Superior temporal gyrus (tissue), 1 donor: ENCODE measurements at regions not wholly inside any gene's neighbourhood (a gene's known extent, or its start where the extent isn't known, plus 50 kb on each side); places are given as distances from the start of the nearest gene placed in this dataset.

Experiments used
- DNase-seq: peaks from one replicate; pipeline ENCODE4 v3.0.0-alpha.2; 2016; ENCODE audit errors: extremely low spot score

- DNase-seq: peak; percentile 72
These were observed 249.9 kb downstream of the DAD1 start for GRCh38 chr14:22338917-22339715.

DNA sequence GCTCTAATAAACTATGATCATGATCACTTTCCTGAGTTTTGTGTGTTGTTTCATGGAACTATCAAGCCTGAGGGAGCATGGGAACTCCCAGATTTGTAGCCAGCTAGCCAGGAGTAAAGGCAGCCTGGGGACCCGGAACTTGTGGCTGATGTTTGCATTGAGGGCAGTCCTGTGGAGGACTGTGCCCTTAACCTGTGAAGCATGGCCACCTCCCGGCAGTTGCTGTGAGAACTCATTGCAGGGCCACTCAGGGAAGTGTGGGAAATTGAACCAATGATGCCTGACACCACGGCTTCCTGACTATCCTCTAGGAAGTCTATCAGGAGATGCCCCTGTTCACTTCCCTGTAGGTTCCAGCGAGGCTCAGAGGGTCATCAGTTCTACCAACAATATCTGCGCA lies 250.6 kb downstream of the DAD1 start:
- DNase-seq: no peak

DNA sequence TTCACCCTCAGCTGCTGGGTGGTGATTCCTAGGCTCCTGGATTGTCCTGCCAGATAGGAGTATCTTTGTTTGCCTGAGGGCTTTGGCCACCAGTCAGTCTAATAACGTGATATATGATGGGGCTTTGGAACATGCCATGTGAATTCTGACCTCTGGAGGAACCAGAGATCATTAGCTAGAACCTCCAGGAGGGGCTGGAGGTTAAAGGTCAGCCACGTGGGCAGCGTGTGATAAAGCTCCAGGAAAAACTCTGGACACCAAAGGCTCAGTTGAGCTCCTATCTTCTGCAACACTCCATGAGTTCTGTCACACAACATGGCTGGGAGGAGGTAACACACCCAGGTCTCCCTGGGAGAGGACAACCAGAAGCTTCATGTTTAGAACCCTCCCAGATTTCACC lies 251.1 kb downstream of the DAD1 start:
- no peak for DNase-seq

- no peak for DNase-seq
These were observed 251.5 kb downstream of the DAD1 start for GRCh38 chr14:22337521-22337920.

- DNase-seq: no peak
These were observed 253.0 kb downstream of the DAD1 start for GRCh38 chr14:22336031-22336430.

DNA sequence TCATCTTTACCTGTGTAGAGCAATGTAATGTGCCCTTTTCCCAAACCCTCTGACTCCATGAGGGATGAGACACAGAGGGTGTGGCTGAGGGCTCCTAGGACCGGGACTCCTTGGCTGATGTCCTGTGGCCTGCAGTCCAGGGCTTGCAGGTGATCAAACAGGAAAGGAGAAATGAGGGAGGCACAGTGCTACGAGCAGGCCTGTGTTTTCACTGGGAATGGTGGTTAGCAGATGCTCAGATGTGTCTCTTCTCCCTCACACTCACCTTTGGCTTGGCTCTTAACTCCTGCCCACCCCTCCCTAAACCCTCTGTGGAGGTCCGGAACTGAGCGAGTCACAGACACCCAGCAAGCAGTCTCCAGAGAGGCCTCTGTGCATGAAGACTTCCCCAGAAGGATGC lies 254.4 kb downstream of the DAD1 start:
- DNase-seq: no peak

- no peak for DNase-seq
These were observed 254.8 kb downstream of the DAD1 start for GRCh38 chr14:22334275-22334577.

GRCh38 chr14:22333422-22334274 lies 255.4 kb downstream of the DAD1 start:
- DNase-seq: peak; percentile 84

DNA sequence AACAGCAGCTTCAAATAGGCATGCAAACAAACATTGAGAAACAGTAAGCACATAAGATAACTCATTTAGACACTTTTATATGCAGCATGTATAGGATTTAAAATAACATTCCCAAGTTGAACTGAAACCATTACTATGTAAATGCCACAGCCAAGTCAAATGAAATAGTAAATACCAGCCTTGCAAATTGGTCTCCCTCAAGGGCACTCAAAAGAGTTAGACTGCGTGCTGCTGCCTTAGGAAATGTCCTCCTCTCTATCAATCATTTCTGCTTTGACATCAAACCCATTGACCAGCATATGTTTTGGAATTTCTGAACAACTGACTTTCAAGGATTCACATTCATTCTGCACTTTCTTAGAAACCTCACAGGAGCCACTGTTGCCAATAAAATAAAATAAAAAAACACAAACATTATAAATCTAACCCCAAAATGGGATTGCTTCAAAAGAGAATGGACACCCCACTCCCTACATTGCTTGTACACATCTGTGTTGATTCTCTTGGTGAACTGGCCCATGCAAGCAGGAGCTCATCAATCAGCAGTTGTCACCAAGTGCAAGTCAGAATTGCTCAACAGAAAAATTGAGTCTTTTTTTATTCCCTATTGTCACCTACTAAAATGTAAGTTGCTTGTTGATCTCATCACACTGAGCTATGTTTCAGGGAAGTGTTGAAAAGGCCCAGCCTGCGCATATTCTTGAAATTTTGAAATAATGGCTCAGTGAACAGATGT lies 256.2 kb downstream of the DAD1 start:
- no peak for DNase-seq

DNA sequence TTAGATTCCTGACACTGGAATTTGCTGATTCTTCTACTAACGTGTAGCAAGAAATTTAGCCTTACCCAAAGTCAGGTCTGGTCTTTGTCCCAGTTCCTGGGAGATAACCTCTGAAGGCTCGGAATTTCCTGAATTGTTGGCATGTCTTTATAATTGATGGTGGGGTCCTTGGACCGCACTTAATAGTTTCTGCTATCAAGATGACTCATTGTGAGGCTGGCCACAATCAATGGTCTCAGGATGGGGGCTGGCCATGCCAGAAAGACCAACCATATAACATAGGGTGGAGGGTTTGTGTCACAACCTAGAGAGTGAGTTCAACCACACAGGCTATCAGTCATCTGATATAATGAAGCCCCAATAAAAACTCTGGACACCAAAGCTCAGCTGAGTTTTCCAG lies 259.7 kb downstream of the DAD1 start:
- no peak for DNase-seq

GRCh38 chr14:22325676-22326400 lies 263.2 kb downstream of the DAD1 start:
- no peak for DNase-seq

DNA sequence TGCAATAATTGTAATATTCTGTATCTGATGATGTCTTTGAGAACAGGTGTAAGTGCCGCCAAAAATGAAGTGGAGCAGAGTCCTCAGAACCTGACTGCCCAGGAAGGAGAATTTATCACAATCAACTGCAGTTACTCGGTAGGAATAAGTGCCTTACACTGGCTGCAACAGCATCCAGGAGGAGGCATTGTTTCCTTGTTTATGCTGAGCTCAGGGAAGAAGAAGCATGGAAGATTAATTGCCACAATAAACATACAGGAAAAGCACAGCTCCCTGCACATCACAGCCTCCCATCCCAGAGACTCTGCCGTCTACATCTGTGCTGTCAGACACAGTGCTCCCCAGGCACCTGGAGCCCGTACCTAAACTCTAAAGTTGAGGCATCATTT lies 268.7 kb downstream of the DAD1 start:
- DNase-seq: no peak

DNA sequence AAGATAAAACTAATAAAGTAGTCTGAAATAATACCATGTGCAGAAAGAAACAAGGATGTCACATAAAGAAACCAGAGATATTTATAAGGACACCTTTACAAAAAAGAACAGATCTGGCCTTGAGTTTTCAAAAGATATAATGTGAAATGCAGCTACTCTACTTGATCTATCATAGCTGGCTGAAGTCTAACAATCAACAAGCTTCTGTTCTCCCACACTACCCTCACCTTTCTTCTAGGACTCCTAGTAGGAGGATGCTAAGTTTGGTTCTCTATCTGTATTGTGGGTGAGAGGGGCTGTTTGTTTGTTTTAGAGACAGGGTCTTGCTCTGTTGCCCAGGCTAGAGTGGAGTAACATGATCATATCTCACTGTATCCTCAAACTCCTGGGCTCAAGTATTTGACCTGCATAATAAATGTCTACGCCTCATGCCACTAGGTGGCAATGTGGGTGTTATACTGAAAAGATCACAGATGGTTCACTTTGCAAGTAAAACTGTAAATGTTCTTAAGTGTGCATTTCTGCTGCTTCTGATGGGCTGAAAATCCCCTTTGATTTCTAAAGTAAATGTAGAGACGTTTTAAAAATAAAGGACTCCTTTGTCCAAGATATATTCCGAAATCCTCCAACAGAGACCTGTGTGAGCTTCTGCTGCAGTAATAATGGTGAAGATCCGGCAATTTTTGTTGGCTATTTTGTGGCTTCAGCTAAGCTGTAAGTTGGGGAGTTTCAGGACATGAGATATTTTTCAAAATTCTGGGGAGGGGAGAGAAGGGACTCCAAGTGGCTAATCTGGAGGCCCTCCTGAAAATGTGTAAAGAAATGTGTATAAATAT lies 269.3 kb downstream of the DAD1 start:
- peak; percentile 93 for DNase-seq

DNA sequence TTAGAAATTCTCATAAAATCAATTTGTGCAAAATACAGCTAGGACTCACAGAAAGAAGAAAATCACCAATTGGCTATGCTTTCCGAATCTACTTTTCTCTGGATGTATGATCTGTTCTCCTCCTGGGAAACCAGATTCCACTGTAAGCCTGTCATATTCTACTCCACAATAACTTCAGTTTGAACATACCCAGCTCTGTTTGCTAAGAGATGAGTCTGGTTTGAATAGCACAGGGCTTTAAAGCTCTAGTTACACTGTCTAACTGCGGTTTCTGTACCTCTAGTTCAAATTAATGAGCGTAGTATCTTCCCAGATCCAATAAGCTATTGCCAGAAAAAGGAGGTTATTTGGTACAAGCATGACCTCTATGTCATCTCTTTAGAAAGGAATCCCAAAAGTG lies 270.1 kb downstream of the DAD1 start:
- DNase-seq: no peak

DNA sequence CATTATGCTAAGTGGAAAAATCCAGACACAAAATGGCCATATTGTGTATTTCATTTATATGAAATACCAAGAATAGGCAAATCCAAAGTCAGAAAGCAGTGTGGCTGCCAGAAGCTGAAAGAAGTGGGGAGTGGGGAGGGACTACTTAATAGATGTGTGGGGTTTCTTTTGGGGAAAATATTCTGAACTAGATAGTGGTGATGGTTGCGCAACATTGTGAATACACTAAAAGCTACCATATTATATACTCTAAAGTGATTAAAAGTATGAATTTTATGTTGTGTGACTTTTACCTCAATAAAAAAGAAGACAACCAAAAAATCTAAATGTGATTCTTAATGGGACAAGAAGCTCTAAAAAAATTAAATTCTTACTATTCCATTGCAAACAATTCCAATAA lies 272.6 kb downstream of the DAD1 start:
- DNase-seq: no peak

- DNase-seq: no peak
These were observed 273.7 kb downstream of the DAD1 start for GRCh38 chr14:22315336-22315735.

GRCh38 chr14:22314183-22314820 lies 274.7 kb downstream of the DAD1 start:
- peak; percentile 95 for DNase-seq

GRCh38 chr14:22313172-22313801 lies 275.7 kb downstream of the DAD1 start:
- DNase-seq: no peak

DNA sequence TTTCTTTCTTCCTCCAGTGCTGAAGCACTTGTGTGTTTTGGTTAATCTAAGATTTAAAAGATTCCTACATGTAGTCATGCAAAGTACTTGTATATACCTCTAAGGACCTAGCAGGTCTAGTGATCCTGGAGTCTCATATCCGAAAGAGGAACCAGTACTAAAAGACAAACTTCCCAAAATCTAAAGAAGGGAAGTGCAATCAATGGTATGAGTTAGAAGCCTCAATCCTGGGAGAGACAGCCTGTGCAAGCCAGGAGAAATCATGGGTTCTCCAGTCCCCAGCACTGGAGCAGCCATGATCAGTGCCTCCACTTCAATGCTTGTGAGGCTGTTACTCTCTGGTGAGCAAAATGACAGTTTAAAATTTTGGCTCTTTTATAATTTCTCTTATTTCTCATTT lies 277.4 kb downstream of the DAD1 start:
- DNase-seq: no peak

- no peak for DNase-seq
These were observed 283.4 kb downstream of the DAD1 start for GRCh38 chr14:22305607-22306006.
